HepG2 (cell line): ENCODE measurements at regions not wholly inside any gene's neighbourhood (a gene's known extent, or its start where the extent isn't known, plus 50 kb on each side); places are given as distances from the start of the nearest gene placed in this dataset.

Source experiments
- ATAC-seq: fragments of 200-7000 bp; cut with Tn5 transposase; 3 replicates; pipeline ENCODE4 v1.9.1; 2020; ENCODE audit warnings: mild to moderate bottlenecking, moderate library complexity
- BruUV-seq: library from RNA; stranded (reverse); fragments of 400-500 nt; replicated peaks from 2 replicates; lab custom pipeline; 2021; lab: Mats Ljungman, UMichigan
- CTCF ChIA-PET: fragments of 300-600 bp; formaldehyde crosslinking; extraction: SDS; loops from one replicate; lab custom pipeline; 2021; ENCODE audit warnings: low total read pairs, inconsistent platforms, low intra/inter-chr PET ratio; lab: Yijun Ruan, JAX
- POLR2A ChIA-PET: fragments of 350-600 bp; sonication (Branson Sonifier 250); formaldehyde crosslinking; loops from one replicate; lab custom pipeline; 2020; ENCODE audit warnings: antibody characterized with exemption, inconsistent platforms; lab: Yijun Ruan, JAX
- DNase-seq: peaks from one replicate; pipeline ENCODE4 v3.0.0-alpha.2; 2015; ENCODE audit warnings: low spot score
- FAIRE-seq: peaks from 3 replicates; lab custom pipeline; 2011; peaks lifted over from hg19 to GRCh38; lab: Jason Lieb, UNC
- H2AFZ ChIP-seq: one replicate; pipeline ENCODE4 v1.6.1; 2011; ENCODE audit warnings: low read length, inconsistent platforms
- H3K27ac ChIP-seq: fragments of 300-600 bp; 3 replicates; pipeline ENCODE4 v1.8.0; 2011; ENCODE audit warnings: mixed run types, mild to moderate bottlenecking, mixed read lengths, low read length, inconsistent platforms; ENCODE audit not compliant: insufficient read depth; ENCODE audit errors: extremely low read length
- H3K27me3 ChIP-seq, 2 experiments: fragments of 200-600 bp in 1 of 2; 2 replicates in 1 of 2; 3 replicates in 1 of 2; pipeline versions ENCODE4 v1.6.0 to v1.8.0; 2011; ENCODE audit warnings: low read length in 2 of 2, mild to moderate bottlenecking in 2 of 2, moderate library complexity in 2 of 2, inconsistent platforms in 1 of 2; ENCODE audit not compliant: insufficient read depth in 2 of 2, control insufficient read depth in 1 of 2
- H3K36me3 ChIP-seq, 2 experiments: fragments of 200-600 bp in 1 of 2; replicated peaks in 1 of 2; 2 replicates in 1 of 2; 3 replicates in 1 of 2; pipeline versions ENCODE4 v1.5.1 to v1.8.0; 2011; ENCODE audit warnings: low read length in 2 of 2, inconsistent platforms in 1 of 2; ENCODE audit not compliant: insufficient read depth in 2 of 2, control insufficient read depth in 1 of 2
- H3K4me1 ChIP-seq: 2 replicates; pipeline ENCODE4 v1.5.1; 2012; ENCODE audit warnings: low read length, inconsistent platforms; ENCODE audit not compliant: insufficient read depth
- H3K4me2 ChIP-seq: 2 replicates; pipeline ENCODE4 v1.6.0; 2011; ENCODE audit warnings: low read depth, low read length, inconsistent platforms
- H3K4me3 ChIP-seq, 3 experiments: fragments of 200-600 bp in 1 of 3; sonication (generic), shearing (Covaris generic) in 1 of 3; replicated peaks in 1 of 3; 2 replicates each; pipeline ENCODE4 v1.5.1; 2011 to 2016; ENCODE audit warnings: low read length in 3 of 3, inconsistent platforms in 2 of 3, low read depth in 2 of 3, mild to moderate bottlenecking in 2 of 3, control low read depth in 1 of 3, mixed read lengths in 1 of 3; ENCODE audit not compliant: insufficient read depth in 1 of 3
- H3K79me2 ChIP-seq: one replicate; pipeline ENCODE4 v1.6.1; 2011; ENCODE audit warnings: low read length, inconsistent platforms; ENCODE audit not compliant: insufficient read depth
- H3K9ac ChIP-seq: 2 replicates; pipeline ENCODE4 v1.6.0; 2011; ENCODE audit warnings: mild to moderate bottlenecking, low read depth, low read length, inconsistent platforms; ENCODE audit not compliant: insufficient read depth
- H3K9me3 ChIP-seq: 2 replicates; pipeline ENCODE4 v1.5.1; 2012; ENCODE audit warnings: mild to moderate bottlenecking, low read length
- H4K20me1 ChIP-seq: 2 replicates; pipeline ENCODE4 v1.6.0; 2011; ENCODE audit warnings: inconsistent platforms, mild to moderate bottlenecking, low read length, moderate library complexity; ENCODE audit not compliant: insufficient read depth
- BHLHE40 ChIP-seq: IDR thresholded peaks from 2 replicates; pipeline ENCODE4 v1.6.1; 2011; ENCODE audit warnings: low read length, improper control_type of control experiment
- DMAP1 ChIP-seq: IDR thresholded peaks from 2 replicates; pipeline ENCODE4 v1.6.1; 2016
- ELF3 ChIP-seq: IDR thresholded peaks from 2 replicates; pipeline ENCODE4 v1.6.1; 2016; ENCODE audit warnings: missing genetic modification reagents, missing compliant biosample characterization
- HOXA9 ChIP-seq: sonication (generic); formaldehyde crosslinking; IDR thresholded peaks from 2 replicates; pipeline ENCODE4 v1.8.1; 2022; ENCODE audit warnings: missing genetic modification reagents, mild to moderate bottlenecking, moderate library complexity, borderline replicate concordance
- KDM6A ChIP-seq: IDR thresholded peaks from 2 replicates; pipeline ENCODE4 v1.6.1; 2016; ENCODE audit warnings: low read depth
- MAF1 ChIP-seq: sonication (generic); formaldehyde crosslinking; IDR thresholded peaks from 2 replicates; pipeline ENCODE4 v1.5.0; 2020; ENCODE audit warnings: missing genetic modification reagents, borderline replicate concordance
- RFX1 ChIP-seq: fragments of 450-650 bp; IDR thresholded peaks from 2 replicates; pipeline ENCODE4 v1.6.1; 2017
- SP4 ChIP-seq: sonication (generic); formaldehyde crosslinking; IDR thresholded peaks from 2 replicates; pipeline ENCODE4 v1.8.1; 2023; ENCODE audit warnings: mild to moderate bottlenecking, missing genetic modification reagents
- SPEN ChIP-seq: sonication (generic); formaldehyde crosslinking; IDR thresholded peaks from 2 replicates; pipeline ENCODE4 v1.5.1; 2020; ENCODE audit warnings: low read depth, mild to moderate bottlenecking, missing genetic modification reagents
- SRSF9 ChIP-seq: fragments of 200-400 bp; formaldehyde crosslinking; IDR thresholded peaks from 2 replicates; pipeline ENCODE4 v1.6.1; 2018; ENCODE audit warnings: borderline replicate concordance, mild to moderate bottlenecking, low read depth, low read length; ENCODE audit not compliant: insufficient read depth, poor library complexity, severe bottlenecking
- ZNF143 ChIP-seq: sonication (generic); formaldehyde crosslinking; IDR thresholded peaks from 2 replicates; pipeline ENCODE4 v1.4.0; 2020; ENCODE audit warnings: missing genetic modification reagents
- ZNF605 ChIP-seq: sonication (generic); formaldehyde crosslinking; IDR thresholded peaks from 2 replicates; pipeline ENCODE4 v1.8.0; 2022; ENCODE audit warnings: mild to moderate bottlenecking, missing genetic modification reagents
- ZNF670 ChIP-seq: sonication (generic); formaldehyde crosslinking; IDR thresholded peaks from 2 replicates; pipeline ENCODE4 v1.8.0; 2022; ENCODE audit warnings: mild to moderate bottlenecking, missing genetic modification reagents, borderline replicate concordance
- whole genome bisulfite sequencing: methylation state at CpG from one replicate; pipeline ENCODE4 v1.1.6; 2017; ENCODE audit warnings: low lambda C conversion rate; 5-methylcytosine and 5-hydroxymethylcytosine counted together
- in situ Hi-C: cut with HindIII; loops from 2 replicates; pipeline ENCODE4 v1.10.0; 2017; ENCODE audit warnings: low pct_unique_long_range_greater_than_20kb; ENCODE audit not compliant: extremely low pct_ligation_motif_present
- intact Hi-C: fragments of 100-400 bp; cut with micrococcal nuclease; formaldehyde crosslinking; loops from one replicate; pipeline ENCODE4 v1.10.0; 2022; ENCODE audit not compliant: unreplicated experiment
- TF ChIP-seq, protein P1 (sequence below): IDR thresholded peaks from 2 replicates; pipeline ENCODE4 v1.6.1; 2016; ENCODE audit warnings: low read depth, borderline replicate concordance
- TF ChIP-seq, protein P2 (sequence below): sonication (generic); formaldehyde crosslinking; IDR thresholded peaks from 2 replicates; pipeline ENCODE4 v1.9.0; 2021; ENCODE audit warnings: missing genetic modification reagents, borderline replicate concordance

GRCh38 chr7:24504040-24504439 lies 69.2 kb upstream of the PALS2 start:
- ATAC-seq (no peak), DNase-seq (no peak), FAIRE-seq (no peak)
- Histone ChIP-seq H2AFZ (no peak overlapping the region), H4K20me1 (no peaks in the 10 kb centered on the region), H3K9ac (no peak overlapping the region), H3K27me3 (0 out of 5 replicates have a peak, but pooled peaks cover 0 to 4% of the 10 kb centered on the region in 2 experiments), H3K4me1 (peaks cover 10% of the 10 kb centered on the region), H3K27ac (no peak overlapping the region), H3K9me3 (no peaks in the 10 kb centered on the region), H3K4me3 (no peak overlapping the region), H3K36me3 (no peaks in the 10 kb centered on the region), H3K79me2 (no peaks in the 10 kb centered on the region), H3K4me2 (no peak overlapping the region)
- no peak for TF ChIP-seq MAF1
- no peak for TF ChIP-seq HOXA9 (CRISPR knock-in tag)
- TF ChIP-seq, protein P1, sequence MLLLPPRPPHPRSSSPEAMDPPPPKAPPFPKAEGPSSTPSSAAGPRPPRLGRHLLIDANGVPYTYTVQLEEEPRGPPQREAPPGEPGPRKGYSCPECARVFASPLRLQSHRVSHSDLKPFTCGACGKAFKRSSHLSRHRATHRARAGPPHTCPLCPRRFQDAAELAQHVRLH (CRISPR knock-in tag) = no peak
- no peak for TF ChIP-seq ZNF605 (CRISPR knock-in tag)
- TF ChIP-seq SP4 (CRISPR knock-in tag) = no peak
- no peak for TF ChIP-seq ZNF143 (CRISPR knock-in tag)
- no peak for TF ChIP-seq DMAP1 (CRISPR knock-in tag)
- TF ChIP-seq KDM6A (CRISPR knock-in tag) = no peak
- no peak for TF ChIP-seq ZNF670 (CRISPR knock-in tag)
- TF ChIP-seq SRSF9 = no peak
- TF ChIP-seq RFX1 = no peak
- TF ChIP-seq BHLHE40 = no peak
- TF ChIP-seq, protein P2, sequence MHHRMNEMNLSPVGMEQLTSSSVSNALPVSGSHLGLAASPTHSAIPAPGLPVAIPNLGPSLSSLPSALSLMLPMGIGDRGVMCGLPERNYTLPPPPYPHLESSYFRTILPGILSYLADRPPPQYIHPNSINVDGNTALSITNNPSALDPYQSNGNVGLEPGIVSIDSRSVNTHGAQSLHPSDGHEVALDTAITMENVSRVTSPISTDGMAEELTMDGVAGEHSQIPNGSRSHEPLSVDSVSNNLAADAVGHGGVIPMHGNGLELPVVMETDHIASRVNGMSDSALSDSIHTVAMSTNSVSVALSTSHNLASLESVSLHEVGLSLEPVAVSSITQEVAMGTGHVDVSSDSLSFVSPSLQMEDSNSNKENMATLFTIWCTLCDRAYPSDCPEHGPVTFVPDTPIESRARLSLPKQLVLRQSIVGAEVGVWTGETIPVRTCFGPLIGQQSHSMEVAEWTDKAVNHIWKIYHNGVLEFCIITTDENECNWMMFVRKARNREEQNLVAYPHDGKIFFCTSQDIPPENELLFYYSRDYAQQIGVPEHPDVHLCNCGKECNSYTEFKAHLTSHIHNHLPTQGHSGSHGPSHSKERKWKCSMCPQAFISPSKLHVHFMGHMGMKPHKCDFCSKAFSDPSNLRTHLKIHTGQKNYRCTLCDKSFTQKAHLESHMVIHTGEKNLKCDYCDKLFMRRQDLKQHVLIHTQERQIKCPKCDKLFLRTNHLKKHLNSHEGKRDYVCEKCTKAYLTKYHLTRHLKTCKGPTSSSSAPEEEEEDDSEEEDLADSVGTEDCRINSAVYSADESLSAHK (CRISPR knock-in tag) = no peak
- no peak for TF ChIP-seq SPEN (CRISPR knock-in tag)
- no peak for TF ChIP-seq ELF3 (CRISPR knock-in tag)
- intact Hi-C loops (no loop called here), in situ Hi-C loops (no loop called here)
- ChIA-PET CTCF (no interaction called here), POLR2A (no interaction called here)
- WGBS = 61% methylated on average over 6 of the region's 6 CpGs
- no TSS peak for BruUV-seq
